GM19023 (cell line): ENCODE measurements at regions not wholly inside any gene's neighbourhood (a gene's known extent, or its start where the extent isn't known, plus 50 kb on each side); places are given as distances from the start of the nearest gene placed in this dataset.
"Not testable (repeated sequence)": the region's sequence is repeated elsewhere in the genome, so short reads cannot be mapped to it uniquely, and the experiment has no call there.

Experiments used
- ATAC-seq: cut with Tn5 transposase; IDR thresholded peaks from one replicate; pipeline ENCODE4 v1.9.1; 2021; ENCODE audit warnings: mild to moderate bottlenecking, moderate library complexity; ENCODE audit not compliant: unreplicated experiment

DNA sequence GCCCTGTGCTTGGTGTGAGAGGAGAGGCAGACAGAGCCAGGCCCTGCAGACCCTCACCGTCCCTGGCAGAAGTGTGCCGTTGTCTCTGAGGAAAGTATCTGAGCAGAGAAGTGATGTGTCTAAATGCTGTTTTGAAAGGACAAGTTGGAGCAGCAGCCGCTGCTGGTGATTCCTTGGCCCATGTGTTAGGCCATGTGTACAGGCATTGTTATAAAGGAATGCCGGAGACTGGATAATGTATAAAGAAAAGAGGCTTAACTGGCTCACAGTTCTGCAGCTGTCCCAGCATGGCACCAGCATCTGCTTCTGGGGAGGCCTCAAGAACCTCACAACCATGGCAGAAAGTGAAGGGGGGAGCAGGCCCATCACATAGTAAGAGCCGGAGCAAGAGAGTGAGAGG lies 334.6 kb upstream of the ATP10A start:
- ATAC-seq = no peak

DNA sequence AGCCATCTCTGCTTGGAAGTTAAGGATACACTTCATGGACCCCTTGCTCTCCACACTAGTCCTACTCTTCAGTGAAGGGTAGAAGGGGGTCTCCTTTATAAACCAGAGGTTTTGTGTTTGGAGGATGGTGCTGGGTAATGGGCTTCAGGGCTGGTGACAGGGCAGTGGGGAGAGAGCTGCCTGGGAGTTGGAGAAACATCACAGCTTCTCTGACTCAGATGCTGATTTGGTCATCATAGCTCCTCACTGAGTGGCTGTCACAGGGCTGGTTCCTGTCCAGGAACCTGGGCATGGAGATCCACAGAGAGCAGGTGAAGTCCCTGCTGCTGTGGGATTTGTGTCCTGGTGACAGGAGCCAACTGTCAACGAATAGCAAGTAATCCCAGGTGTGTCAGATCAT lies 333.9 kb upstream of the ATP10A start:
- ATAC-seq = no peak

DNA sequence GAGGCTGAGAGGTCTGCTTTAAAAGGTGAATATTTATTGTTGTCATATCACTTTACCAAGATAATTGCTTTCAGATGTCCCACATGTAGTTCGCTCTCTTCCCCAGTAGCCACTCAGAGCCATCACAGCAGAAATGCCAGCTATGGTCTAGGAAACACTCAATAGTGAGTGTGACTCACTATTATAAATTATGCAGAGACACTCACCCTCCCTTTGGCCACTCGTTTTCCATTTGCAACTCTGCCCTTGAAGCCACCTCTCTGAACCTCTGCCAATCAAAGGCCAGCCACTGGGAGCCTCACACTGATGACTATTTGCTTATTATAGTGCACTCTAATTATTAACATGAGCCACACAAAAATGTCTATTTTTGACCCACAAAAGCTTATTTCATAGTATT lies 328.1 kb upstream of the ATP10A start:
- ATAC-seq = no peak

DNA sequence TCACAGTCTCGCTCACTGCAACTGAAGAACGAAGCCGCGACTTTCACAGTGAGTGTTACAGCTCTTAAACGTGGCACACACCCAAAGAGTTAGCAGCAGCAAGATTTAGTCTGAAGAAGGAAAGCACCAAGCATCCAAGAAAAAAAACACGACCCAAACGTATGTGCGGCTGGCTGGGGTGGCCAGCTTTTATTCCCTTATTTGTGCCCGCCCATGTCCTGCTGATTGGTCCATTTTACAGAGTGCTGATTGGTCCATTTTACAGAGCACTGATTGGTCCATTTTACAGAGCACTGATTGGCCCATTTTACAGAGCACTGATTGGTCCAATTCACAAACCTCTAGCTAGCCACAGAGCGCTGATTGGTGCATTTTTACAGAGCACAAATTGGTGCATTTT lies 323.0 kb upstream of the ATP10A start:
- not testable (repeated sequence) for ATAC-seq

DNA sequence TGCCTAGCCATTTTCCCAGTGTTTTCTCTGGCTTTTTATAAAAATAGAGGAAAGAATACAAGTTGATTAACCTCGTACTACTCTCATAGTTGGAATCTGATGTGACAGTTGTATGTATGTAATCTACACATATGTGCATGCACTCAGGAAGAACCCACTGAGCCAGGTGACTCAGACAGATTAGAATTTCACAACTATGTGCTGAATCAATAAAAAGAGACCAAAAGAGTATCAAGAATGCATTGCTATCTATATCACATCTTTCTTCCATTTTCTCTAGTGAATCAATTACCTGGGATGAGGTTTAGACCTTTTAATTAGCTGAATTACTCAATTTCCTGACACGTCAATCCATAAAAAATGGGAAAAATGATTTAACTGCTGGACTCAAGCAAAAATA lies 319.3 kb upstream of the ATP10A start:
- ATAC-seq = no peak

DNA sequence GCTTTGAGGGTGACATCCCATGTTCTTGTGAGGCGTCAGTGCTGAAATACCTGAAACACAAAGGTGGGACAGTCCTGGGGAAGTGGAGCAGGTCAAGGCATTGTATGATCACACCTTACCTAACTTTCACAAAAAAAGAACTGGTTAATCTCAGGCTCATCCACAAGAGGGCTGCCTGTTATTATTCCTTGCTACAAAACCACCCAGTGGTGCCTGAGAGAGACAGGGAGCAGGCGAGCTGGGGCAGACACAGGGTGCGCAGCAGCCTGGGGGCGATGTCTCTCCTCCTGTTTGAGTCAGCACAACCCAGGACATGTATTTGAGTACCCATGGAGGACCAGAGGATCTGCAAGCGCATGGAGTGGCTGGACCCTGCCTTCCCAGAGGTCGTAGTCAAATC lies 316.8 kb upstream of the ATP10A start:
- no peak for ATAC-seq

DNA sequence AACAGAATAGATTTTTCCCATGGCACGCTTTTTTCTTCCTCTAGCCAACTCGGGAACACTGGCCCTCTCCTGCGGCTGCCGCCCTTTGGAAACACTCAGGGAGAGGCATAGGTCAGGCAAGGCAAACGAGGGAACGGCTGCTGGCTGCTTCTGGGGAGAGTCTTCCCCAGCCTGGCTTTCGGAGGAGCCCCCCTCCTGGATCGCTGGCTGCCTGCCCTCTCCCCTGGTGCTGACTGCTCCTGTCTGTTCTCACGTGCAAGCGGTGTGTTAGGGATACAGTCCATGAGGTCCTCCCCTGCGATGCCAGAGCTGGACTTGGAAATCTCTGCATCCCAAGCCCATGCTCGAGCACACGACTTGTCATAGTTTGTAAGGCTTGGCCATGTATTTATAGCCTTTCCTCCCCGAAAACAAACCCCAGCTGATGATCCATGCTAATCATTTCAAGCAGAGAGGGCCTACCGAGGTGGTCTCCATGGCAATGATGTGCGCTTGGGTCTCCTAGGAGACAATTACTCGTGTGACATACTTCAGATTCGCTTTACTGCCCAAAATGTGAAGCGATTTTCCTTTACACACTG lies 315.6 kb upstream of the ATP10A start:
- ATAC-seq = no peak

DNA sequence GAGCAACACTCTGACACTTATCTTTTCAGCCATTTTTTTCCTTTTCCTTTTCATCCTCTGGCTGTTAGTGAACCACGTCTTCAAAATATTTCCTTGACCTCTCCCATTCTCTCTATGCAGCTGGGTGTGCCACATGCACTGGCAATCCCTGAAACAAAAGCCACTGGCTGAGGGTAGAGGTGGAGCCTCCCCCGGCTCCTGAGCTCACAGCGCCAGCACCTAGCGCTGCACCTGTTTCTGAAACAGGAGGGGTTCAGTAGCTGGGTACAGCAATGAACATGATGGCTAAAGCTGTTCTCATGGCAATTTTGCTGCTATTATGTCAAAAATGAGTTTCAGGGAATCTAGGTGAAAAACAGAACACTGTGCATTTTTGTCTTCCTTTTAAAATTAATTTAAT lies 314.7 kb upstream of the ATP10A start:
- ATAC-seq = no peak

DNA sequence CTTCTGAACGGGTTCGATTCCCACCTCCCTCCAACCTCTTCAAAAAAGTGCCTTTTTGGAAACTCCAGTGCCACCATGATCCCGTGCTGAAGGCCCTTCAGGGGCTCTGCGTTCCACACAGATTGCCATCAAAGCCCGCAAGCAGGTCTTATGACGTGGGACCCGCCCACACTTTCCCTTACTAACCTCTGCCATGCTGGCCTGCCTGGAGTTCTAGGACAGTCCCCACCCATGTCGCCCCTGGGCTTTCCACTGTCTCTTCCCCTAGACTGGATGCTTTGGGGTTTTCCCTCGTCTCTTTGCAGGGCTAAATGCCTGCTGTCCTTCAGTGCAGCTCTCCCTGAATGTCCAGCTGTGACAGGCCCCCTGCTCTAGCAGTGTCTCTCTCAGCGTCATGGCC lies 313.7 kb upstream of the ATP10A start:
- ATAC-seq = no peak

DNA sequence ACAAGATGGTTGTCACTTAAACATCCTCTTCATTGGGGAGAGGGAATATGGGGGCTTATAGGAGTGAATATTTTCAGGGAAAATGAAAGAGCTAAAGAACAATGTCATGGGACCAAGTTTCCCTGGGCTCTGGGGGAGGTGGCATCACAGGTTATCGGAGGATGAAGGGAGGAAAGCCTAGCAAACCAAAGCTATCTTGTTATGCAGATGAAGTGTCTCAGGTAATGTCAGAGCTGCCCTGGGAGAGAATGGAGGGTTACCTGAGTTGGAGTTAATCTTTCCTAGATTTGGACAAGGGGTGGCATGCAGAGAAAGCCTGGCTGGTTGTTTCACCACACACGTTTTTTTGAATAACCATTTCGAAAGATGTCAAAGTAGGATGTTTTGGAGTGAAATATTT lies 308.1 kb upstream of the ATP10A start:
- ATAC-seq = no peak

DNA sequence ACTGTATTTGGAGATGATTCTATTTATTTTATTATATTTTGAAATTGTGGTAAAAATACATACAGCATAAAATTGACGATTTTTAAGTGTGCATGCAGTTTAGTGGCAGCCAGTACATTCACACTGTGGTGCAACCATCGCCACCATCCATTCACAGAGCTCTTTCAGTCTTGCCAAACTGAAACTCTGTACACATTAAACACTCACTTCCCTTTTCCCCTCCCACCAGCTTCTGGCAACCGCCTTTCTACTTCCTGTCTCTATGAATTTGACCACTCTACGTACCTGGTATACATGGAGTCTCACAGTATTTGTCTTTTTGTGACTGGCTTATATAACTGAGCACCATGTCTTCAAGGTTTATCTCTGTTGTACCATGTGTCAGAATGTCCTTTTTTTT lies 303.3 kb upstream of the ATP10A start:
- no peak for ATAC-seq

DNA sequence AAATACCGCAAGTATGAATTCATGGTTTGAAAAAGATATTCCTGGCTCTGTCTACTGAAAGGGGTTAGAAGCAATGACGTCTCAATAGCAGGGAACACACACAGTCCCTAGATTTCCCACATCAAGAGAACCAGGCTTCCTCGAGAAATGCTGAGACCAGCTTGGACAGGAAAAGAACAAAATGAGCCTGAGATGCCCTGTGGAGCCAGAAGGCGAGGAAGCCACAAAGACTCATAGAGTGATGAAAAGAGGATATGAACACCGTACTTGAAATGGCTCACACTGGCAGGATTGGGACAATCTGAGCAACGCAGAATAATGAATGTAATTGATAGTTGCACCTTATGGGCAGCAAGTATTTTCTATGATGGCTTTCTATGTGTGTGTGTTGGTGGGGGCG lies 302.4 kb upstream of the ATP10A start:
- ATAC-seq = no peak

DNA sequence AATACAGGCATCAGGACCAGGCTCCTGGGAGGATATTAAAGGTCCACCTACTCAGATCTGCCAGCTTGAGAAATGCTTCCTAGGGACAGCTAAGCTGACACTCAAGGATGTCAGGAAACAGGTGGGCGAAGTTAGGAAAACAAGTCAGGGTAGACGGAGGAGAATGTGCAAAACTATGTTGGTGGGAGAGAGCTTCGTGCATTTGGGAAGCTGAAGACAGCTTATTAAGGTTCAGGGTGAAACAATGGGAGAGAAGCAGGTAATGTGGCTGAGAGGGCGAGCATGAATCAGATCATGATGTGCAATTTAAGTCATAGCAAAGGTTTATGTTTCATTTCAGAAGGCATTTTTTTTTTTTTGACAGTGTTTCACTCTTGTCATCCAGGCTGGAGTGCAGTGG lies 297.2 kb upstream of the ATP10A start:
- ATAC-seq = no peak

DNA sequence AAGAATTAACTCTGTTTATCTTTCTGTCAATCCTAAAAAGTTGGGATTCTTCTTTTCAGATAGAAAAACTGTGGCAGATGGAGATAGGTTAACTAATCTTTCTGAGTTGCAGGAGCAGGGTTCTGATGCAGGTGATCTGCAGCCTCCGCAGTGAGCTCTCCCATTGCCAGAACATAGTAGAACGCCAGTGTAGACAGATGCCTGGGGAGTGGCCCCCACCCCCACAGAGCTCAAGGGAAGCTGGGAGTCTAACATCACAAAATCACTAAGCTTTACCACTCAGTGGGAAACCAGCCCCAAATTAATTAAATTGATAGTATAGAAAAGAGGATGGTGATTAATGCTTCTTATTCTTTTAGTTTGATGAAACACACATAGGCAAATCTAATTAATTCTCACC lies 295.0 kb upstream of the ATP10A start:
- no peak for ATAC-seq

DNA sequence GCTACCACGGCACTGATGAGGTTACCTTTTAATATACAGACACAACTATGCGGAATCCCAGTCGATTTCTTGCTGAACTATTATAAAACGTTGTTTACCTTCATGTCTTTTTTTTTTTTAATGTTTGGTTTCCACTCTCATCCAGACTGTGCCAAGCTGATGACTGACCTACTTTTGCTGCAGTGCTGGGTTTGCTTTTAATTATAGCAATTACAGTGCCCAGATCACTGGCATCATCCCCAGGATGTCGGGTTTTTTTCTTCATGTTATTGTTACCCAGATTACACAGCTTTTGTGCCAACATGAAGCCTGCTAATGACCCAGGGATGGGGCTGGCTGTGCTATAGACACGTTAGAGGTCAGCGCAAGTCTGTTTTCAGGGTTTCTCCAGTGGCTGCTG lies 294.0 kb upstream of the ATP10A start:
- ATAC-seq = no peak

DNA sequence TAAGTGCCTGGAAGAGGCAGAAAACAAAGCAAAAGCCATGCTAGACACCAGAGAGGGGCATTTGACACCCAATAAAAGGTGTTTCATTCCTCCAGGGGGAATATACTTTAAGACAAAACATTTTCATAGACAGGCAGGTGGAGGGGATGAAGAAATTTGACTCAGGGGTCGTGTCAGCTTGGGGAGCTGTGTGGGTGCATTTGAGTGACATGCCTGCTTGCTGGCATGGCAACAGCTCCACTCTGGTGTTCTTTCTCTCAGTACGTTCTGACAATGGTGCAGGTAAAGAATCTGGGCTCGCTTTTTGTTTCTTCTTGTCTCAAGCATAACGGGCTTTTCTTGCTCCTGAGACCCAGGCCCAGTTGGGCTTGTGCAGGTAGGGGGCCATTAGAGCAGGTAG lies 292.9 kb upstream of the ATP10A start:
- ATAC-seq = no peak

DNA sequence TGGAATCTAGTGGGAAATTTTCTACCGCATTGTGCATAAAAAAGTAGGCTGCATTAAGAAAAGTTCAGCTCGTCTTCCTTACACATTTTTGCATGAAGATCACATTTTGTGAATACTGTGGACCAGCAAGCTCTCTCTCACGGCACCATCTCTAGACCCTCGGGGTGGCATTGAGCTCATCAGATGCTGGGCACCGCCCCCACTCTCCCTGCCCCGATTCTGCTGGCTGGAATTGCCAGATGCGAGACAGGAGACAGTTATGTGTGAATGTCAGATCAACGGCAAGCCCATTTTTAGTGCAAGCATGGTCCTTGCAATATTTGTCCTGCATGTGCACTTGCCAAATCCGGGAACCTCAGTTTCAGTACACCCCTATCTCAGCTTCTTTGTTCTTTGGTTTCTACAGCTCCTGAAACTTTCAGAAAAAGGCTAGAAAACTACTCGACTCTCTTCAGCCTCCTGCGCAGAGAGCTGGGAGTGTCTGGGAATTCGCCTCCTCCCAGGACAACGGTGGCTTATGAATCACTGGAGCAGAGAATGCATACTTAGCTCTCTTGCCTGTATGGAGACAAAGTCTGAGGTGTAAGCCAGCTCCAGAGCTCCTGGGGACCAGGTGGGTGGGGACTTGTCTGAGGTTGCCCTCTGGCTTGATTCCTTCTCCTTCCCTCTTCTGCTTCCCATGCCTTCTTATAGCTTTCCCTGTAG lies 285.2 kb upstream of the ATP10A start:
- ATAC-seq = no peak

DNA sequence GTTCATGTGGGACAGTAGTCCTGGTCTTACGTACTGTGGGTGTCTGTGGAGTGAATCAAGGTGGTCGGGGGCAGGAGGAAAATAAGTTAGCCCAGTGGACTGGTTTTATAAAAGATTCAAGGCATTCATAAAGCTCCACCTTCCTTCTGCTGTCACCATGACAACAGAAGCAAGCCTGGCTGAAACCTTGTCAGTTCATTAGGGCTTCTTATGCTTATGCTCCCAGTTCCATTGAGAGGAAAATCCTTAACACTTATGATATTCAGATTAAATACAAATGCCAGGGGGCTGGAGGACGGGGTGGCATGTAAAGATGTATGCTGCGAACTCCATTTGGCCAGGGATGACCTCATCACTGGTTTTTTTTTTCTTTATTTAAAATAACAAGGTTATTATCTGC lies 283.1 kb upstream of the ATP10A start:
- no peak for ATAC-seq

DNA sequence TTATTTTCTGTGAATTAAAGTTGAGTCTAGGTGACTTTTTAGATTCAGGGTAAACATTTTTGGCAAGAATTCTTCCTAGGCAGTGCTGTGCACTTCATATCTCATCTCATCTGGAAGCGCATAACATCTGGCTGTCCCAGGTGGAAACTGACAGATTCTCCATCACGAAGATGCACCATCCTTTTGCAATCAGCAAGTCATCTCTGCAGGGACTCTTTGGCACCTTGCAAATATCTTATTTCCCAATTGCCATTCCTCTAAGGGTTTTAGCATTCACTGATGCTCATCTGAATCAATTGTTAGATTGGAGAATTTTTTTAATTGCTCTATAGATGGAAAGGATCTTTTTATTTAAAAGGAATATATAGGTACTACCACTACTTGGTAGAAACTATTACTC lies 282.7 kb upstream of the ATP10A start:
- no peak for ATAC-seq

DNA sequence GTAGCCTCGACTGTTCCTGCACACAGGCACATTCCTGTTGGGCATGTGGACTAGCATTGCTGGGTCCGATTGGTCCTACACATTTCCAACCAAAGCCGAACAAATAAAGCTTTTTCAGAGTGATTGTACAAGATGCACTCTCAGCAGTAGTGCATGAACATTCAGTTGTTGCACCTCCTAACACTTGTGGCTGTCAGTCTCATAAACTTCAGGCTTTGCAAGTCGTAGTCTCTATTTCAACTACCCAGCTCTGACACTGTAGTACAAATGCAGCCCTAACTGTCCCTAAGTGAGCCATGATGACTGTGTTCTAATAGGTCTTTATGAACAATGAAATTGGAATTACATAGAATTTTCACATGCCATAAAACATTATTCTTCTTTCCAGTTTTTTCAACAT lies 281.7 kb upstream of the ATP10A start:
- no peak for ATAC-seq

DNA sequence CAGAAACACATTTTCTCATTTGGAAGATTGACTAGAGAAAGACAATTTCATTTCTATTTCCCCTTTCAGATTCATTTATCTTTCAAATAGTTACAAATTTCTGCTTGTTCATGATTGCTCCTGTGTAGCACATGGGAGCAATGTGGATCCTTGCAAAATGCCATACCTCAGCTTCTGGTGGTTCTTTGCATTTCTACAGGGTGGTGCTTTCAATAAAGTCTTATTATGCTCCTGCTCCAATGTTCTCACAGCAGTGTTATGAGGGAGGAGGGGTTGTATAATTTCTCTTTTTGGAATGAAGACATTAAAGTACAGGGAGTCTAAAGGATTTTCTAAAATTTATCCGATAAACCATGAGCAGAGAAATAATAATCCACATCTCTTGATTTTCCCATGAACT lies 280.1 kb upstream of the ATP10A start:
- ATAC-seq = no peak

DNA sequence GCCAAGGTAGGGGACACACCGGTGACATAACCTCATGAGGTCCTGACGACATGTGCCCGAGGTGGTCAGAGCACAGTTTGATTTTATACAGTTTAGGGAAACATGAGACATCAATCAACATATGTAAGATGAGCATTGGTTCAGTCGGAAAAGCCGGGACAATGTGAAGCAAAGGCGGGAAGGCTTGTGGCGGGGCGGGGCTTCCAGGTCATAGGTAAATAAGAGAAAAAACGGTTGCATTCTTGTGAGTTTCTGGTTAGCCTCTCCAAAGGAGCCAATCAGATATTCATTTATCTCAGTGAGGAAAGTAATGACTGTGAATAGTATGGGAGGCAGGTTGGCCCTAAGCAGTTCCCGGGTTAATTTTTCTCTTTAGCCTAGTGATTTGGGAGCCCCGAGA lies 271.7 kb upstream of the ATP10A start:
- no peak for ATAC-seq

DNA sequence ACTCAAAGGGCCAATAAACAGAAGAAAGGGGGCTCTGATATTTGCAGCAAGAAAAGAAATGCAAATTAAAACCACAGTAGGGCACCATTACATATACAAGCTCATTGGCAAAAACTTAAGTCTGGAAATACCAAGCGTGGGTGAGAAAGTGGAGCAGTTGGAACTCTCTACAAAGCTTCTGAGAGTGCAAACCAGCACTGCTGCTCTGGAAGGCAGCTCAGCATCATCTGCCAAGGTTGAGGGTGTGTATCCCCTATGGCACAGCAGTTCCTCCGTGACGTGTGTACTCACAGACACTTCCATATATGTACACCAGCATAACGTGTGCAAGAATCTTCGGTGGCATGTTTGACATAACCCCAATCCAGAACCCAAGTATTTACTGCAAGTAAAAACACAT lies 271.0 kb upstream of the ATP10A start:
- no peak for ATAC-seq
